ENCODE measurements at regions not wholly inside any gene's neighbourhood (a gene's known extent, or its start where the extent isn't known, plus 50 kb on each side); places are given as distances from the start of the nearest gene placed in this dataset.

DNA sequence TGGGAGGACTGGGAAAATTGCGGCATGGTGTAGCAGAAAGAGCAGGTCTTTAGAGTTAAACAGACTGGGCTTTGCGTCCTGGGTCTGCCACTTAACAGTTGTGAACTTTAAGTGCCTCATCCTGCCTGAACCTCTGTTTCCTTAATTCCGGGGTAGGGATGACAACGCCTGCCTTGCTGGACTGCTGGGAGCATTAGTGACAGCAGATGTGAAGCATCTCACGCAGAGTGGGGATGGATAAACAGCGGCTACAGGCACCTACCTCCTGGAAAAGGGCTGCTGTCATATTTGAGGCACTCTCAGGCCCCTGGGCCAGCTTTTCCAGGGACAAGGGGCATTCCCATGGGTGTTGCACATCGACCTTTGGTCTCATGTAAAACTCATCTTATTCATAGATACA is 572.2 kb downstream of the TBC1D22A start:
- no peak for DNase-seq (ENCODE audit: low spot score)
- TF ChIP-seq, protein P1, sequence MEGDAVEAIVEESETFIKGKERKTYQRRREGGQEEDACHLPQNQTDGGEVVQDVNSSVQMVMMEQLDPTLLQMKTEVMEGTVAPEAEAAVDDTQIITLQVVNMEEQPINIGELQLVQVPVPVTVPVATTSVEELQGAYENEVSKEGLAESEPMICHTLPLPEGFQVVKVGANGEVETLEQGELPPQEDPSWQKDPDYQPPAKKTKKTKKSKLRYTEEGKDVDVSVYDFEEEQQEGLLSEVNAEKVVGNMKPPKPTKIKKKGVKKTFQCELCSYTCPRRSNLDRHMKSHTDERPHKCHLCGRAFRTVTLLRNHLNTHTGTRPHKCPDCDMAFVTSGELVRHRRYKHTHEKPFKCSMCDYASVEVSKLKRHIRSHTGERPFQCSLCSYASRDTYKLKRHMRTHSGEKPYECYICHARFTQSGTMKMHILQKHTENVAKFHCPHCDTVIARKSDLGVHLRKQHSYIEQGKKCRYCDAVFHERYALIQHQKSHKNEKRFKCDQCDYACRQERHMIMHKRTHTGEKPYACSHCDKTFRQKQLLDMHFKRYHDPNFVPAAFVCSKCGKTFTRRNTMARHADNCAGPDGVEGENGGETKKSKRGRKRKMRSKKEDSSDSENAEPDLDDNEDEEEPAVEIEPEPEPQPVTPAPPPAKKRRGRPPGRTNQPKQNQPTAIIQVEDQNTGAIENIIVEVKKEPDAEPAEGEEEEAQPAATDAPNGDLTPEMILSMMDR (IDR thresholded peaks at IDR 0.05; ENCODE audit: extremely low read depth, missing control alignments): no peak

- TF ChIP-seq, protein P1 (IDR thresholded peaks at IDR 0.05; ENCODE audit: extremely low read depth, missing control alignments): no peak
- no peak for DNase-seq (ENCODE audit: low spot score)
Measured at GRCh38 chr22:47333625-47334024, 571.2 kb downstream of the TBC1D22A start.

DNA sequence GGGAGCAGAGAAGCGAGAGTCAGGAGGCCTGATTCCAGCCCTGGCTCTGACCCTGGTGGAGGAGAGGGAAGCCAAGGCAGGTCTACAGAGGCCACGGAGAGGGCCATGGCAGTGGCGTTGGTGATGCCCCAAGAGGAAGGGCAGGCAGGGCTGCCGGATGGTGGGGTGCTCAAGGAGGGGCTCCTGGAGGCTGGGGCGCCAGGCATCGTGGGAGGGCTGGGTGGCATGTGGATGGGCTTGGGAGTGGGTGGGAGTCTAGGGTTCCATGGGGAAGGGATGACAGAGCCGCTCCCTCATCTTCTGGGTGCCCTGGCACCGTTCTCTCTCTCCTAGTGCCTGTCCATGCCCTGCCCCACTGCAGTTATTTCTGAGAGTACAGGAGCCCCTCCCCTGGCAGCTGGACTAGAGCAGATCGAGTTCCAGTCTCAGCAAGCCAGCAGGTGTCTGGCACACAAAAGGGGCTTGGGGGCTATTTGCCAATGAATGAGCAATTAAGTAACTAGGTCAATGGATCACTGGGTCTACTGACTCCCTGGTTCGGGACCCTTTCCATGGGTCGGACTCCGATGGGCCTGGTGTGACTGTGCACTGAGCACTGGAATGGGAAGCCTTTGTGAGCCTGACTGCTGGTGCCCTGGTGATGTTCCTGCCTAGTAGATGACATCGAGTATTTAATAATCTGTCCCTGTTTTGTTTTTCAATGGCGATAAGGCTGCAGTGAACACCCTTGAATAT is 570.0 kb downstream of the TBC1D22A start:
- DNase-seq (ENCODE audit: low spot score): no peak
- TF ChIP-seq, protein P1 (IDR thresholded peaks at IDR 0.05; ENCODE audit: extremely low read depth, missing control alignments): no peak

DNA sequence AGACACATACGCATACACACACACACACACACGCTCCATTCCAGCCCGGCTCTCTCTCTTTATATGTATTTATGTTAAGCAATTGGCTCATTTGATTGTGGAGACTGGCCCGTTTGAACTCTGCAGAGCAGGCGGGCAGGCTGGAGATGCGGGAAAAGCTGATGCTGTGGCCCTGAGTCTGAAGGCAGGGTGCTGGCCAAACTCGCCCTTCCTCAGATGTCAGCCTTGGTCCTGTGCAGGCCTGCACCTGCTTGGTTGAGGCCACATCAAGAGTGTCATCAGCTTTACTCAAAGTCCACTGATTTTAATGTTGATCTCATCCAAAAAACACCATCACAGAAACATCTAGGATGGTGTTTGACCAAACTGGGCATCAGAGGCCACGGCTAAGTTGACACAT is 569.3 kb downstream of the TBC1D22A start:
- no peak for DNase-seq (ENCODE audit: low spot score)
- TF ChIP-seq, protein P1 (IDR thresholded peaks at IDR 0.05; ENCODE audit: extremely low read depth, missing control alignments): no peak

DNA sequence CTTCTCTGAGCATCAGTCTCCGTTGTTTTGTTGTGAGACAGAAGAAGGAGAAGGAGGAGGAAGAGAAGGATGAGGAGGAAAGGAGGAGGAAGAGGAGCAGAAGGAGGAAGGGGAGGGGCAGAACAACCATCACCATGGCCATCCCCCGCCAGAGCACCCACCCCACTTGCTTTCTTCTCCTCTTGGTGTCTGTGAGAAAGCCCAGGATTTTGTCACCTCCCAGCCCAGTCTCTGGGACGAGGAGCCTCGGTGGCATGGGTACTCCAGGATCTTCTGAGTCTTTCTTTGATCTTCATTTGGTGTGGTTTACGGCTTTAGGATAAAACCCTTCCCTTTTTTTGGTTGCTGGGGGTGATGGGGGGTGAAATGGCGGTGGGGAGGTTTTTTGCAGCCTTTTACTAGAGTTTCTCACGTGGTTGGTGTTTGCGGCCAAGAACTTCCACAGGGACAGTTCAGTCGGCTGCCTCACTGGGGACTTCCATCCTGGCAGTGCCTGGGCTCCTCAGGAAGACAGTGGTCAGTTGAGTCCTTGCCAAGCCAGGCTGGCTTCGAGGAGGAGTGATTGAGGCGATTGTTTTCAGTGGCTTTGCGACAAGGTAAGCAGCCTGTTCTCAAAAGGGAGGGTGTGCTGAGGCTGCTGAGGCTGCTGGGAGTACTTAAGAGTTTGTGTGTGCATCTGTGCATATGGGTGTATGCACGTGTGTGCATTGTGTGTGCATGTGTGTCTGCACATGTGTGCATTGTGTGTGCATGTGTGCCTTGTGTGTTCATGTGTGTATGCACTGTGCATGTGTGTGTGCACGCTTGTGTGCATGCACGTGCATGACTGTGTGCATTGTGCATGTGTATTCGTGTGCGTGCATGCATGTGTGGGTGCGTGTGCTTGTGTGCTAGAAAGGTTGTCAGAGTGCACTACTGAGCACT is 567.5 kb downstream of the TBC1D22A start:
- DNase-seq (ENCODE audit: low spot score): no peak
- TF ChIP-seq, protein P1 (IDR thresholded peaks at IDR 0.05; ENCODE audit: extremely low read depth, missing control alignments): no peak

DNA sequence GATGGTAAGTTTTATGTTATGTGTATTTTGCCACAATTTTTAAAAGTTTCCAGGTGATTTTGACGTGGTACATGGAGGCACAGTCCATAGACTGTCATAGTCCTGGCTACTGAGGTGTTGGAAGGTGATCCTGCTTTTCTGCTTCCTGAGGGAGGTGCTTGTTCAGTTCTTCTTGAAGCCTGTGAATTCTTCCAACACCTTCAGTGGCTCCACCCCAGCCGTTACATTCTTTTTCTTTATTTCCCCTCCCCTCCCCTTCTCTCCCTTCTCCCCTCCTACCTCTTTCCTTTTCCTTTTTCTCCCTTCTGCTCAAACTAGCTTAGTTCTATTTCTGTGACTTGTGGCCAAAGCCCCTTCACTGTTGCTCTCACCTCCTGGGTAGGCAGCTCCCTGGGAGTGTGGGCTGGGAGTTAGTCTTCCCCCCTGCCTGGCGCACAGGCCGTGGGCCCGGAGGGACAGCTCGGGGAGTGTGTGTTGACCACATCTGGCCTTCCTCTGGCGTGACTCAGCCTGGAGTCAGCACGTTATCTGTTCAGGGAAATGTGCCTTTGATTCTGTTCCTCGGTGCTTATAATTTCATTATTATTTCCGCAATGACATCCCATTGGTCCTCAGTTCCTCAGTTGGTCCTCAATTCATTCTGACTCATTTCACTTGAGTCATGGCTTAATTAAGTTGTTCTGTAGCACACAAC is 566.2 kb downstream of the TBC1D22A start:
- no peak for DNase-seq (ENCODE audit: low spot score)

More for the DNA sequence above, 566.2 kb downstream of the TBC1D22A start:
- TF ChIP-seq, protein P1 (IDR thresholded peaks at IDR 0.05; ENCODE audit: extremely low read depth, missing control alignments): no peak

All from GM20000 (cell line).